Colonic mucosa (tissue), 4 donors: ENCODE measurements at regions not wholly inside any gene's neighbourhood (a gene's known extent, or its start where the extent isn't known, plus 50 kb on each side); places are given as distances from the start of the nearest gene placed in this dataset.

Source experiments
- DNase-seq: peaks from one replicate; pipeline ENCODE4 v3.0.0-alpha.2; 2020
- H3K27ac ChIP-seq: fragments of 200-600 bp; one replicate; pipeline ENCODE4 v1.8.0; 2021
- H3K27me3 ChIP-seq: fragments of 200-600 bp; one replicate; pipeline ENCODE4 v1.8.0; 2021
- H3K36me3 ChIP-seq: fragments of 200-600 bp; one replicate; pipeline ENCODE4 v1.8.0; 2021
- H3K4me1 ChIP-seq: fragments of 200-600 bp; one replicate; pipeline ENCODE4 v1.8.0; 2021; ENCODE audit warnings: mild to moderate bottlenecking
- H3K4me3 ChIP-seq: fragments of 200-600 bp; one replicate; pipeline ENCODE4 v1.8.0; 2021
- H3K9ac ChIP-seq, 2 donors: one replicate each; pipeline ENCODE4 v1.7.0; 2013; ENCODE audit warnings: control low read depth in 2 of 2, low read depth in 2 of 2, low read length in 2 of 2
- H3K9me3 ChIP-seq: fragments of 200-600 bp; one replicate; pipeline ENCODE4 v1.8.0; 2021
- intact Hi-C: fragments of 100-400 bp; cut with DNase I; formaldehyde crosslinking; loops from one replicate; pipeline ENCODE4 v1.14.1; 2022
- TF ChIP-seq, protein P1 (sequence below): fragments of 200-600 bp; IDR thresholded peaks from one replicate; pipeline ENCODE4 v1.8.0; 2022; ENCODE audit warnings: antibody characterized with exemption, mild to moderate bottlenecking
- donor health status: healthy.
- donor health status: DM: no; HTN: no; CAD: no.
- donor health status: DM: no; HTN: no; CAD: no.

DNA sequence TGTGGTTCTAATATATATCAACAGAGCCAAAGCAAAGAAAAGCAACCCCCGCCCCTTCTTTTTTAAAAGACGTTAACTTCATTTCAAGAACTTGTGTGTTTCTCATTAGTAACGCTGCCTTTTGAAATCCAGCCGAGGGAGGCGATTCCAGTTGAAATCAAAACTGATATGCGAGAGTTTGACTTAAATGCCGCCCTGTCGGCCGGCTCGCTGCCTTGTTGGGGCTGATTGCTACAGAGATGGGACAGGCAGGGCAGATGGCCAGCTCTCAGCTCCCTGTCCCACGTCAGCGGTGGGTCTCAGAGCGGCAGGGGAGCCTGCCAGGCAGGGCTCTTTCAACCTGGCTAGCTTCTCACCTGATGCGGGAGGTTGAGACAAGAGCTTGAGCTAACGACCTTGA is 51.9 kb upstream of the ALX4 start:
- intact Hi-C loops: no loop called here
- DNase-seq: no peak
- H3K27me3 ChIP-seq: no peaks in the 10 kb centered on the region
- no peaks in the 10 kb centered on the region for H3K4me1 ChIP-seq
- H3K9ac ChIP-seq: no peak overlapping the region
- TF ChIP-seq, protein P1, sequence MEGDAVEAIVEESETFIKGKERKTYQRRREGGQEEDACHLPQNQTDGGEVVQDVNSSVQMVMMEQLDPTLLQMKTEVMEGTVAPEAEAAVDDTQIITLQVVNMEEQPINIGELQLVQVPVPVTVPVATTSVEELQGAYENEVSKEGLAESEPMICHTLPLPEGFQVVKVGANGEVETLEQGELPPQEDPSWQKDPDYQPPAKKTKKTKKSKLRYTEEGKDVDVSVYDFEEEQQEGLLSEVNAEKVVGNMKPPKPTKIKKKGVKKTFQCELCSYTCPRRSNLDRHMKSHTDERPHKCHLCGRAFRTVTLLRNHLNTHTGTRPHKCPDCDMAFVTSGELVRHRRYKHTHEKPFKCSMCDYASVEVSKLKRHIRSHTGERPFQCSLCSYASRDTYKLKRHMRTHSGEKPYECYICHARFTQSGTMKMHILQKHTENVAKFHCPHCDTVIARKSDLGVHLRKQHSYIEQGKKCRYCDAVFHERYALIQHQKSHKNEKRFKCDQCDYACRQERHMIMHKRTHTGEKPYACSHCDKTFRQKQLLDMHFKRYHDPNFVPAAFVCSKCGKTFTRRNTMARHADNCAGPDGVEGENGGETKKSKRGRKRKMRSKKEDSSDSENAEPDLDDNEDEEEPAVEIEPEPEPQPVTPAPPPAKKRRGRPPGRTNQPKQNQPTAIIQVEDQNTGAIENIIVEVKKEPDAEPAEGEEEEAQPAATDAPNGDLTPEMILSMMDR: no peak
- no peaks in the 10 kb centered on the region for H3K36me3 ChIP-seq
- H3K4me3 ChIP-seq: no peak overlapping the region
- no peak overlapping the region for H3K27ac ChIP-seq
- H3K9me3 ChIP-seq: no peaks in the 10 kb centered on the region

DNA sequence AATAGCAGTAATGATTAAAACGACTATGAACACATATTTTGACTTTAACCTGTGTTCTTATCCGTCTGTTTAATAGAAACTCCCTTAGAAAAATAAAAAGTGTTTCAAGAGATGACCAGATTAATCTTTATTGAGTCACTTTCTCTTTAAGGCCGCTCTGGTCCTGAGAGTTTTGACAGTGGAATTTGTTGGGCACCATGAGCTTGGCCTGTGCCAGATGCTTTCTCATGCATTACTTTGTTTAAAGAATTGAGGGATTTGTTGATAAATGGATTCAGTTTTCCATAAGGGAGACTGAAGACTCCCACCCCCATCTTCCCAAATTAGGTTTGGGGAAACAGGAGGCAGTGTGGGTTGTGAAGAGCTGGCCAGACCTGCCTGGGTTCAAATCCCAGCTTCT is 53.2 kb upstream of the ALX4 start:
- no peak overlapping the region for H3K4me3 ChIP-seq
- no peaks in the 10 kb centered on the region for H3K27me3 ChIP-seq
- H3K27ac ChIP-seq: no peak overlapping the region
- no peak overlapping the region for H3K9ac ChIP-seq
- H3K9me3 ChIP-seq: no peaks in the 10 kb centered on the region
- no peaks in the 10 kb centered on the region for H3K4me1 ChIP-seq
- no peaks in the 10 kb centered on the region for H3K36me3 ChIP-seq
- TF ChIP-seq, protein P1: no peak
- intact Hi-C loops: no loop called here
- no peak for DNase-seq

DNA sequence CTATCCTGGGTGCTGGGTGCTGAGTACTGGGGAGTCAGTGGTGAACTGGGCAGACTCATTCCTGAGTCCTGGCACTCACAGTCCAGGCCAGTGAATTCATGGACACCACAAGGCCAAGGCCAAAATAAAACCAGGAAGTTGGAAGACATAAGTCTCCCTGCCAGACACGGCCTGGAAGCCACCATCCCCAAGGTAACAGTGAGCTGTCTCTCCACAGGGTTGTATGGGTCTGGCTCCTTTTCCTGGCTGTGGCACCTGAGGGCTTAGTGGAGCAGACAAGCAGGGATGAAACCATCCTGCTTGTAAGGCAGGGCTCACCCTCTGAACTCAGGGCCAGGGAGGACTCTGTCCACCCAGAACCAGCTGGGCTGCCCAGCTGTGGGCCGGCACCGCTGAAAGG is 54.7 kb upstream of the ALX4 start:
- no peak overlapping the region for H3K4me3 ChIP-seq
- H3K9me3 ChIP-seq: no peaks in the 10 kb centered on the region
- intact Hi-C loops: no loop called here
- H3K36me3 ChIP-seq: no peaks in the 10 kb centered on the region
- TF ChIP-seq, protein P1: no peak
- no peak overlapping the region for H3K27ac ChIP-seq
- H3K27me3 ChIP-seq: no peaks in the 10 kb centered on the region
- no peaks in the 10 kb centered on the region for H3K4me1 ChIP-seq
- no peak overlapping the region for H3K9ac ChIP-seq
- DNase-seq: no peak

DNA sequence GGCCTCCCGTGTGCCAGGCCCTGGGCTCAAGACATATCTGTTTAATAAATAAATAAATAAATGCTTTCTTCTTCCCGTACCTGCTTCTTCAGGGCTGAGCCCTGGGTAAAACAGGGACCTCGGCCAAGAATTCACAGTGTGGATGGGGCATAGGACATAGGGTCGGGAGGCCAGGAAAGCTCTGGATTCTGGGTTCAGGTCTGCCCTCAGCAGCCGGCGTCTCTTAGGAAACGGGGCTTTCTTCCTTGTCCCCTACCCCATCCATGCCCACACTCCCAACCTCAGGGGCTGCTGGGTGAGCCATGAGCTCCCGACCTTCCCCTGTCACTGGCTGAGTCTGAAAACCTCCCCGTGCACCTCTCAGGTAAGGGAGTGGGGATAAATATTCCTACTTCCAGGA is 55.7 kb upstream of the ALX4 start:
- TF ChIP-seq, protein P1: no peak
- Histone ChIP-seq H3K4me3 (no peak overlapping the region), H3K9ac (no peak overlapping the region), H3K9me3 (no peaks in the 10 kb centered on the region), H3K27me3 (no peaks in the 10 kb centered on the region), H3K36me3 (no peaks in the 10 kb centered on the region), H3K4me1 (no peaks in the 10 kb centered on the region), H3K27ac (no peak overlapping the region)
- intact Hi-C loops: no loop called here
- DNase-seq: no peak

DNA sequence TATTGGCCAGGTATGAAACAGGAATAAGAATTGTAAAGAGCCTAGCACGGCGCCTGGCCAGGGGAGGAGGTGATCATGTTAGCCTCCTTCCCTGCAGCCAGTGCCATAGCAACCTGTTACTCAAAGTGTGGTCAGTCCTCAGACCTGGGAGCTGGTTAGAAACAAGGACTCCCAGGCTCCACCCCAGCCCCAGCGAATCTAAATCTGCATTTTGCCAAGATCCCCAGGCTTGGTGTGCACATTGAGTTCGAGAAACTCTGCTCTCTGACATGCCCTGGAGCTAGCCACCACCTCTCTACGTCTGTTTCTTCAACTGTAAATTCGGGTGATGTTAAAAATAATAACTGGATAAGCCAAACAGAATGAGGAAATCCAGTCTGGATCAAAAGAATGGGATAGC is 56.1 kb upstream of the ALX4 start:
- Histone ChIP-seq H3K36me3 (no peaks in the 10 kb centered on the region), H3K9ac (no peak overlapping the region), H3K27ac (no peak overlapping the region), H3K27me3 (no peaks in the 10 kb centered on the region), H3K4me3 (no peak overlapping the region), H3K4me1 (no peaks in the 10 kb centered on the region), H3K9me3 (no peaks in the 10 kb centered on the region)
- DNase-seq: no peak
- TF ChIP-seq, protein P1: no peak
- intact Hi-C loops: no loop called here

DNA sequence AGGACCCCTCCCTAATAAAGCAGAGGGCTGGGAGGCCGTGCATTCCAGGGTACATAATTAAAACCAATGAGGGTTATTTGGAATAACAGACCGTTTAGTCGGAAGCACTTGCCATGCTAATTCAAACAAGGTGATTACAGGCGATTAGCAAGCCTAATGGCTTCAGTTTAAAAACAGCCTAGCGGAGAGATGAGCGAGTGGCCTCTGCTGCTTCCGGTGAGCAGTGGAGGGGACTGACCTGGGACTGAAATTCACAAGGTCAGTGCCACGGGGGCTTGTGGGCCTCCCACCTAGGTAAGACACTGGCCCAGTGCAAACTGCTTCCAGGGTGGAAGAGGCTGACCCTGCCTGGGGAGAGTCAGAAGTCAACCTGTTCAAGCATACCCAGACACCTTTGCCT is 56.8 kb upstream of the ALX4 start:
- TF ChIP-seq, protein P1: no peak
- no peaks in the 10 kb centered on the region for H3K4me1 ChIP-seq

More for the DNA sequence above, 56.8 kb upstream of the ALX4 start:
- intact Hi-C loops: no loop called here
- DNase-seq: no peak
- H3K36me3 ChIP-seq: no peaks in the 10 kb centered on the region
- H3K27ac ChIP-seq: no peak overlapping the region
- H3K4me3 ChIP-seq: no peak overlapping the region
- H3K9ac ChIP-seq: no peak overlapping the region
- no peaks in the 10 kb centered on the region for H3K9me3 ChIP-seq
- H3K27me3 ChIP-seq: no peaks in the 10 kb centered on the region
